Naive thymus-derived CD4-positive, alpha-beta T cell (primary cell): ENCODE measurements at regions not wholly inside any gene's neighbourhood (a gene's known extent, or its start where the extent isn't known, plus 50 kb on each side); places are given as distances from the start of the nearest gene placed in this dataset.

ENCODE experiments used
- ATAC-seq: fragments of 150-1000 bp; cut with Tn5 transposase; 2 replicates; pipeline ENCODE4 v1.10.0; 2021; ENCODE audit warnings: mild to moderate bottlenecking, moderate library complexity
- CTCF ChIA-PET: fragments of 350-600 bp; sonication (Branson Sonifier 250); formaldehyde crosslinking; loops from one replicate; lab custom pipeline; 2021; ENCODE audit warnings: antibody characterized with exemption; lab: Charles Lee
- POLR2A ChIA-PET: fragments of 350-600 bp; sonication (Branson Sonifier 250); formaldehyde crosslinking; loops from one replicate; lab custom pipeline; 2021; ENCODE audit warnings: antibody characterized with exemption, inconsistent platforms; lab: Charles Lee
- DNase-seq, 9 donors: peaks; one replicate each; pipeline versions ENCODE4 v3.0.0 to v3.0.0-alpha.2; 2020 to 2022; ENCODE audit warnings: mixed read lengths in 1 of 9
- H3K27ac ChIP-seq: one replicate; pipeline ENCODE4 v1.7.0; 2013; ENCODE audit warnings: mild to moderate bottlenecking, low read depth, low read length, moderate library complexity
- H3K27me3 ChIP-seq, 2 donors: one replicate each; pipeline ENCODE4 v1.7.0; 2013; ENCODE audit warnings: low read length in 2 of 2, mild to moderate bottlenecking in 2 of 2, moderate library complexity in 2 of 2; ENCODE audit not compliant: control insufficient read depth in 2 of 2, insufficient read depth in 2 of 2
- H3K36me3 ChIP-seq, 3 experiments: 1 replicate in 2 of 3; 2 replicates in 1 of 3; pipeline ENCODE4 v1.7.0; 2013; ENCODE audit warnings: low read length in 3 of 3, mild to moderate bottlenecking in 3 of 3, moderate library complexity in 1 of 3; ENCODE audit not compliant: insufficient read depth in 3 of 3, control insufficient read depth in 2 of 3
- H3K4me1 ChIP-seq, 2 donors: one replicate each; pipeline ENCODE4 v1.7.0; 2013; ENCODE audit warnings: low read length in 2 of 2, mild to moderate bottlenecking in 2 of 2, moderate library complexity in 1 of 2; ENCODE audit not compliant: control insufficient read depth in 2 of 2, insufficient read depth in 2 of 2
- H3K4me3 ChIP-seq: 2 replicates; pipeline ENCODE4 v1.7.0; 2013; ENCODE audit warnings: mild to moderate bottlenecking, low read length
- H3K9me3 ChIP-seq, 3 experiments: 1 replicate in 2 of 3; 2 replicates in 1 of 3; pipeline ENCODE4 v1.7.0; 2013; ENCODE audit warnings: low read length in 3 of 3; ENCODE audit not compliant: control insufficient read depth in 2 of 3
- H3K27ac Mint-ChIP-seq, 9 donors: one replicate each; pipeline ENCODE4 v1.8.0; 2020 to 2022; ENCODE audit warnings: mixed read lengths in 9 of 9, mild to moderate bottlenecking in 8 of 9, moderate library complexity in 5 of 9, inconsistent platforms in 2 of 9
- H3K27me3 Mint-ChIP-seq, 5 donors: one replicate each; pipeline ENCODE4 v1.8.0; 2021 to 2022; ENCODE audit warnings: mixed read lengths in 5 of 5, mild to moderate bottlenecking in 1 of 5
- H3K36me3 Mint-ChIP-seq, 5 donors: one replicate each; pipeline ENCODE4 v1.8.0; 2020 to 2022; ENCODE audit warnings: mixed read lengths in 5 of 5, mild to moderate bottlenecking in 3 of 5, inconsistent platforms in 1 of 5
- H3K4me1 Mint-ChIP-seq, 7 donors: one replicate each; pipeline ENCODE4 v1.8.0; 2020 to 2022; ENCODE audit warnings: mixed read lengths in 7 of 7, mild to moderate bottlenecking in 3 of 7, inconsistent platforms in 1 of 7
- H3K4me3 Mint-ChIP-seq, 10 donors: one replicate each; pipeline ENCODE4 v1.8.0; 2020 to 2022; ENCODE audit warnings: mild to moderate bottlenecking in 10 of 10, mixed read lengths in 10 of 10, moderate library complexity in 6 of 10, inconsistent platforms in 2 of 10
- H3K9me3 Mint-ChIP-seq, 11 donors: one replicate each; pipeline ENCODE4 v1.8.0; 2020 to 2022; ENCODE audit warnings: mixed read lengths in 11 of 11, mild to moderate bottlenecking in 4 of 11, inconsistent platforms in 1 of 11, moderate library complexity in 1 of 11
- intact Hi-C, 2 donors: fragments of 100-400 bp; cut with micrococcal nuclease; formaldehyde crosslinking; loops; one replicate each; pipeline ENCODE4 v1.15.1; 2023

DNA sequence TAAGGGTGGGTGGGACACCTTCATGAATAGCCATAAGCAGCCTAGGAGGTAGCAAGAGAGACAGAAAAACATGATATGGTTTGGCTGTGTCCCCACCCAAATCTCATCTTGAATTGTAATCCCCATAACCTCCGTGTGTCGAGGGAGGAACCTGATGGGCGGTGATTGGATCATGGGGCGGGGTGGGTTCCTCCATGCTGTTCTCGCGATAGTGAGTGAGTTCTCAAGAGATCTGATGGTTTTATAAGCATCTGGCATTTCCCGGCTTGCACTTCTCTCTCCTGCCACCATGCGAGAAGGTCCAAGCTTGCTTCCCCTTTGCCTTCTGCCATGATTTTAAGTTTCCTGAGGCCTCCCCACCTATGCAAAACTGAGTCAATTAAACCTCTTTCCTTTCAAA is 259.1 kb upstream of the ERCC4 start:
- no peaks in the 10 kb centered on the region for H3K4me1 Mint-ChIP-seq
- Histone ChIP-seq H3K4me1 (no peaks in the 10 kb centered on the region), H3K27me3 (no peaks in the 10 kb centered on the region), H3K9me3 (no peaks in the 10 kb centered on the region), H3K27ac (no peak overlapping the region), H3K4me3 (no peak overlapping the region), H3K36me3 (no peaks in the 10 kb centered on the region)
- CTCF ChIA-PET, result no interaction called here
- no peak overlapping the region for H3K4me3 Mint-ChIP-seq
- DNase-seq (no peak), ATAC-seq (no peak)
- POLR2A ChIA-PET, result no interaction called here
- H3K9me3 Mint-ChIP-seq, result peaks cover 0 to 14% (median 1%) of the 10 kb centered on the region in 11 donors
- peaks cover 0 to 14% (median 0%) of the 10 kb centered on the region in 5 donors for H3K27me3 Mint-ChIP-seq
- H3K36me3 Mint-ChIP-seq, result no peaks in the 10 kb centered on the region
- intact Hi-C loops, result no loop called here
- H3K27ac Mint-ChIP-seq, result no peak overlapping the region

DNA sequence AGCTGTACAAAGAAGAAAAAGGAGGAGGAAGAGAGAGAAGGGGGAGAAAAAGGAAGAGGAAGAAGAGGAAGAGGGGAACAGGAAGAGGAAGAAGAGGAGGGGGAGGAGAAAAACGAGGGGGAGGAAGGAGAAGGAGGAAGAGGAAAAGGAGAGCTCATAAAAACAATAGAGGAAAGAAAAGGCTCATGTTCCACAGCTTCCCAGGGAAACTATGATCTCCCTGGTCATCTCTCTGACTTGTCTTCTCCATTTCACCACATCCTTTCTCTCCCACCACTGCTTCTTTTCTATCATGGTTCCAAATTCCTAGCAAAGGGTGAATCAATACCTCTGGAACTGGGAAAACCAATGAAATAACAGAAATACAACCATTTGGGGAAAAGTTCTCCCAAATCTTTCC is 254.1 kb upstream of the ERCC4 start:
- Histone ChIP-seq H3K9me3 (no peaks in the 10 kb centered on the region), H3K27ac (no peak overlapping the region), H3K4me3 (no peak overlapping the region), H3K27me3 (no peaks in the 10 kb centered on the region), H3K4me1 (no peaks in the 10 kb centered on the region), H3K36me3 (no peaks in the 10 kb centered on the region)
- Mint-ChIP-seq H3K27ac (no peak overlapping the region), H3K4me1 (no peaks in the 10 kb centered on the region), H3K27me3 (peaks cover 0 to 25% (median 10%) of the 10 kb centered on the region in 5 donors), H3K4me3 (no peak overlapping the region), H3K36me3 (no peaks in the 10 kb centered on the region), H3K9me3 (peaks cover 0 to 21% (median 4%) of the 10 kb centered on the region in 11 donors)
- POLR2A ChIA-PET, result no interaction called here
- DNase-seq, result no peak
- no peak for ATAC-seq
- intact Hi-C loops, result no loop called here
- CTCF ChIA-PET, result no interaction called here

DNA sequence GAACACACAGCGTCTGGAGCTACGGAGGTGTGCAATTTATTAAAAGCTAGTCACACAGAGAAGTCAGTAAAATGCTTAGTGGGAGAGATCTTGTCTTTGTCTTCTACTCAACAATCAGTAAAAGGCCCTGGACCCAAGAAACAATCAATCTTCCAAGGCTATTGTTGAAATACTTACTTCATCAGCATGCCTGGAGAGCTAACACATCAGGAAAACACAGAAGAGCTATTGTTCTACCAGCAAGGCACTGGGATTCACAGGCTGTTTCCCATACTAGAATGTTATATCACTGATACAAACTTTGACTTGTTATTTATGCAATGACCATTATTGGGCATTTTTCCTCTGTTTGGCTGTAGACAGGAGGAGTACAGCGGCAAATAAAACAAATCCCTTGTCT is 247.8 kb upstream of the ERCC4 start:
- H3K9me3 ChIP-seq, result no peaks in the 10 kb centered on the region
- Mint-ChIP-seq H3K36me3 (no peaks in the 10 kb centered on the region), H3K27ac (no peak overlapping the region), H3K9me3 (peaks cover 0 to 23% (median 9%) of the 10 kb centered on the region in 11 donors), H3K27me3 (peaks cover 0 to 27% (median 13%) of the 10 kb centered on the region in 5 donors), H3K4me1 (no peaks in the 10 kb centered on the region), H3K4me3 (no peak overlapping the region)
- H3K4me3 ChIP-seq, result no peak overlapping the region
- H3K36me3 ChIP-seq, result no peaks in the 10 kb centered on the region
- DNase-seq (no peak), ATAC-seq (no peak)
- ChIA-PET POLR2A (no interaction called here), CTCF (no interaction called here)
- no peaks in the 10 kb centered on the region for H3K27me3 ChIP-seq
- H3K27ac ChIP-seq, result no peak overlapping the region
- intact Hi-C loops, result no loop called here
- no peaks in the 10 kb centered on the region for H3K4me1 ChIP-seq

DNA sequence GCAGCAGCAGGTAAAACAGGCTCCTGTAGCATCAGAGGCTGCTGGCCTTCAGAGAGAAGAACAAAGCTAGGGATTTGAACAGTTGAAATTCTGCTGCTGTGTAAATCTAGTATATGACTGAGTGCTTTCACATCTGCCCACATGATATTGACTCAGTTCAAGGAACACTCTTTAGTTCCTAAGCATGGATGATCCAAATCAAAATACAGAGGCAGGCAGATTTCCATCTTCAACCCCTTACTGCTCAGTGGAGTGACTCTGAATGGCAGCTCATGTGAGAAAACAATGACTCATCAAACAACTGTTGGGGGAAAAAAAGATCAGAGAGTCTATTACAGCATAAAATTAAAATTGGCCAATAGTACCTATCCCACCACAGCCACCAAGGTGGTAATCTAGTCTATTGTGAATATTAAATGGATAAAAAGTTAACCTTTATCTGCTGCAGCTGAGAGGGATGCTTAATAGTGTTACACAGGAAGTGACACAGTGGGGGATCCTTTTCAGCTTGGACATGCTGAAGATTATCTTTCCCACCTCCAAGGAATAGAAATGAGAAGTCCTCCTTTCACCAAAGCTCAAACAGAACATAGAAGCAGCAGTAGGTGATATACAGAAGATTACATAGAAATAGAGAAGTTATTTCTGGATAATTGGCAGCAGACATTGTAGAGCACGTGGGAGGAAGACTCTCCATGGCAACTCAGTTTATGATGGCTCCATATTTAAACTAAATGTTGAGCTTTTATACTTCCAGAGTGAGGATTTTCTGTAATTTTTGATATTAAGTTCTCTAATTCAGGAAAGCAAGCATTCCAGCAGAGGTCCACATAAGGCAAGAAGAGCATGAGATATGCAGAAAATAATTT is 239.7 kb upstream of the ERCC4 start:
- no peaks in the 10 kb centered on the region for H3K36me3 Mint-ChIP-seq
- POLR2A ChIA-PET, result no interaction called here

DNA sequence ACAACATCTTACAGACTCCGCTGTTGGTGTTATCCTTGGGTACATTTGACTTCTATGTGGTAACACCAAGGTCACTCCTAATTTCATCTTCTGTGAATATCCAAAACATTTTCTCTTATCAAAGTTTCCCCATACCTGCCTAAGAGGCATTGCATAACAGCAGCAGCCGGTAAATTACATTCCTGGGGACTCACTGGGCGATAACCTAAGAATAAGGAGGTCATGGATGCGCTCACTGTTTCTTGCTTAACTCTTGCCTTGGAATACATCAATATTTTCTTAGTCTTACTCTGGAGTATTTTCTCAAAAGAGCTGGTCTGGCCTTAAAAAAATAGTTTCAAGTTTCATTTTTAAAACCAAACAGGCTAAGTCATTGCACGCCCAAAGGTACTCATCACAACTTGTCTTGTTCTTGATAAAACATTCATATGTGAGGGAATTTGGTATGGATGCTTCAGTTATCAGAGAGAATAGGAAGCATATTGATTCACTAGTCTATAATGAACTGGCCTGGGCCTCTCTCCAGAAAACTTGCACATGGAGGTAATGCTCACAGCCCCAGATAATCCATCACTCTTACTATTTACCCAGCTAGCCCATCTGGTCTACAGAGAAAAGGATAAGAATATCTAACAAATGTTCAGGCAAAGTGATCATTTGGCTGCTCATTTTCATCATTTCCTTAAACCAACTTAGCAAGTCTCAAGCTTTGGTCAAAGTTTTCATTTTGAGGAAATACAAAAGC is 235.0 kb upstream of the ERCC4 start:
- no peaks in the 10 kb centered on the region for H3K36me3 Mint-ChIP-seq
- no peak overlapping the region for H3K27ac ChIP-seq
- no peaks in the 10 kb centered on the region for H3K36me3 ChIP-seq
- H3K9me3 ChIP-seq, result no peaks in the 10 kb centered on the region
- H3K27ac Mint-ChIP-seq, result no peak overlapping the region
- intact Hi-C loops, result no loop called here
- POLR2A ChIA-PET, result no interaction called here
- H3K4me3 ChIP-seq, result no peak overlapping the region
- no peaks in the 10 kb centered on the region for H3K4me1 Mint-ChIP-seq
- no peaks in the 10 kb centered on the region for H3K4me1 ChIP-seq
- CTCF ChIA-PET, result interaction anchor here (1.1 kb wide), 1 partner anchor 49 kb away, joined by 3 read pairs; no protein-coding TSS in a partner anchor
- no peak for ATAC-seq
- no peaks in the 10 kb centered on the region for H3K27me3 ChIP-seq
- H3K27me3 Mint-ChIP-seq, result peaks cover 0 to 16% (median 12%) of the 10 kb centered on the region in 5 donors
- DNase-seq, result no peak
- peaks cover 0 to 15% (median 0%) of the 10 kb centered on the region in 11 donors for H3K9me3 Mint-ChIP-seq
- H3K4me3 Mint-ChIP-seq, result no peak overlapping the region

More for the DNA sequence above, 239.7 kb upstream of the ERCC4 start:
- Histone ChIP-seq H3K9me3 (no peaks in the 10 kb centered on the region), H3K4me1 (no peaks in the 10 kb centered on the region), H3K36me3 (no peaks in the 10 kb centered on the region), H3K27ac (no peak overlapping the region), H3K4me3 (no peak overlapping the region), H3K27me3 (no peaks in the 10 kb centered on the region)
- H3K4me3 Mint-ChIP-seq, result no peak overlapping the region
- intact Hi-C loops, result no loop called here
- no peak overlapping the region for H3K27ac Mint-ChIP-seq
- H3K27me3 Mint-ChIP-seq, result peaks cover 0 to 23% (median 16%) of the 10 kb centered on the region in 5 donors
- DNase-seq (no peak), ATAC-seq (no peak)
- CTCF ChIA-PET, result no interaction called here
- H3K4me1 Mint-ChIP-seq, result no peaks in the 10 kb centered on the region
- peaks cover 0 to 29% (median 4%) of the 10 kb centered on the region in 11 donors for H3K9me3 Mint-ChIP-seq

DNA sequence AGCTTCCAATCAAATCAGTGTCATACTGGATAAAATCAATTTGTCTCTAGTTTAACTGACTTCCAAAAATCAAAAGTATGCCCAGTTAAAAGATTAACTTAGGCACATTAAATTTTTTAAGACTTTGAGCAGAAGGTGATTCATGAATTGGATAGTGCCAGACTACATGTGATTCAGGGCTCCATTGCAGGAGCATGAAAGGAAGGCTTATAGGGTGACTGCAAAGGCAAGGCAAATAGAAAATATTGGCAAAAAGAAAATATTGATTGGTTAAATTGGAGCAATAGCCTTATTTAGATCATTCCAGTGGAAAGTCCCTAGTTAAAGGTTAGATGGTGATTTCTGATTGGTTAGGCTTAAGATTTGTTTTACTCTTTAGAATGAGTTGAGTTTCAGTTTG is 223.9 kb upstream of the ERCC4 start:
- H3K4me3 ChIP-seq, result no peak overlapping the region
- ChIA-PET CTCF (no interaction called here), POLR2A (no interaction called here)
- H3K4me1 ChIP-seq, result no peaks in the 10 kb centered on the region
- H3K36me3 ChIP-seq, result no peaks in the 10 kb centered on the region
- peaks cover 16 to 66% (median 32%) of the 10 kb centered on the region in 11 donors for H3K9me3 Mint-ChIP-seq
- peaks cover 0 to 8% (median 0%) of the 10 kb centered on the region in 5 donors for H3K27me3 Mint-ChIP-seq
- H3K27ac Mint-ChIP-seq, result no peak overlapping the region
- H3K36me3 Mint-ChIP-seq, result peaks cover 0 to 5% (median 0%) of the 10 kb centered on the region in 5 donors
- DNase-seq (no peak), ATAC-seq (no peak)
- no peaks in the 10 kb centered on the region for H3K27me3 ChIP-seq
- peaks cover 0 to 19% (median 0%) of the 10 kb centered on the region in 3 experiments for H3K9me3 ChIP-seq
- intact Hi-C loops, result no loop called here
- no peak overlapping the region for H3K27ac ChIP-seq
- H3K4me3 Mint-ChIP-seq, result no peak overlapping the region
- no peaks in the 10 kb centered on the region for H3K4me1 Mint-ChIP-seq
